OCI-LY3 (cell line): ENCODE measurements at regions not wholly inside any gene's neighbourhood (a gene's known extent, or its start where the extent isn't known, plus 50 kb on each side); places are given as distances from the start of the nearest gene placed in this dataset.

Experiments
- H2AFZ ChIP-seq: fragments of 200-600, 300-600 bp; shearing (Covaris generic); 2 replicates; pipeline ENCODE4 v1.6.0; 2014; ENCODE audit warnings: antibody characterized with exemption, low read depth, low read length
- H3K27ac ChIP-seq: fragments of 200-600, 300-600 bp; sonication (generic); 2 replicates; pipeline ENCODE4 v1.5.1; 2014; ENCODE audit warnings: mild to moderate bottlenecking, low read length, moderate library complexity, mixed read lengths
- H3K27me3 ChIP-seq: fragments of 200-600, 300-600 bp; sonication (generic); 2 replicates; pipeline ENCODE4 v1.6.1; 2014; ENCODE audit warnings: low read depth, low read length, mixed read lengths
- H3K36me3 ChIP-seq: fragments of 200-600, 300-600 bp; sonication (generic); replicated peaks from 2 replicates; pipeline ENCODE3; 2014; ENCODE audit warnings: low read depth, low read length, mixed read lengths
- H3K4me1 ChIP-seq: fragments of 300-600, 200-600 bp; sonication (generic); 2 replicates; pipeline ENCODE4 v1.6.1; 2014; ENCODE audit warnings: low read length, mixed read lengths
- H3K4me2 ChIP-seq: fragments of 200-600, 300-600 bp; sonication (generic); 2 replicates; pipeline ENCODE4 v1.6.1; 2014; ENCODE audit warnings: low read length, mixed read lengths
- H3K4me3 ChIP-seq: fragments of 300-600, 200-600 bp; sonication (generic); 2 replicates; pipeline ENCODE4 v1.5.1; 2014; ENCODE audit warnings: antibody characterized with exemption, mild to moderate bottlenecking, low read length, moderate library complexity
- H3K79me2 ChIP-seq: fragments of 300-600, 200-600 bp; shearing (Covaris generic); 2 replicates; pipeline ENCODE4 v1.6.1; 2014; ENCODE audit warnings: mild to moderate bottlenecking, low read length, mixed read lengths
- H3K9ac ChIP-seq: fragments of 300-600, 200-600 bp; shearing (Covaris generic); 2 replicates; pipeline ENCODE4 v1.6.0; 2014; ENCODE audit warnings: mild to moderate bottlenecking, low read length, moderate library complexity
- H3K9me3 ChIP-seq: fragments of 200-600, 300-600 bp; shearing (Covaris generic); 2 replicates; pipeline ENCODE4 v1.6.1; 2014; ENCODE audit warnings: low read length, mixed read lengths; ENCODE audit not compliant: insufficient read depth
- H4K20me1 ChIP-seq: fragments of 200-600, 300-600 bp; sonication (generic); 2 replicates; pipeline ENCODE4 v1.6.1; 2016; ENCODE audit warnings: low read length, mixed read lengths; ENCODE audit not compliant: insufficient read depth
- CTCF ChIP-seq: fragments of 200-600, 300-600 bp; sonication (generic); IDR thresholded peaks from 2 replicates; pipeline ENCODE4 v1.5.1; 2014; ENCODE audit warnings: antibody characterized with exemption, low read length, low read depth
- EZH2phosphoT487 ChIP-seq: fragments of 200-600 bp; shearing (Covaris generic); IDR thresholded peaks from 2 replicates; pipeline ENCODE4 v1.6.1; 2018; ENCODE audit warnings: antibody characterized with exemption, mixed run types, low read depth

- no peak overlapping the region for H3K4me2 ChIP-seq
- H4K20me1 ChIP-seq = no peaks in the 10 kb centered on the region
- H3K9me3 ChIP-seq = no peaks in the 10 kb centered on the region
- no peak for TF ChIP-seq CTCF
- no peak for TF ChIP-seq EZH2phosphoT487
- H3K4me1 ChIP-seq = peaks cover 14% of the 10 kb centered on the region
- no peaks in the 10 kb centered on the region for H3K79me2 ChIP-seq
- H3K27me3 ChIP-seq = no peaks in the 10 kb centered on the region
- H3K9ac ChIP-seq = no peak overlapping the region
- H3K36me3 ChIP-seq = no peaks in the 10 kb centered on the region
- H3K4me3 ChIP-seq = no peak overlapping the region
- no peak overlapping the region for H3K27ac ChIP-seq
- no peak overlapping the region for H2AFZ ChIP-seq
Measured at GRCh38 chr4:63795301-63795700, 613.9 kb downstream of the TECRL start.

DNA sequence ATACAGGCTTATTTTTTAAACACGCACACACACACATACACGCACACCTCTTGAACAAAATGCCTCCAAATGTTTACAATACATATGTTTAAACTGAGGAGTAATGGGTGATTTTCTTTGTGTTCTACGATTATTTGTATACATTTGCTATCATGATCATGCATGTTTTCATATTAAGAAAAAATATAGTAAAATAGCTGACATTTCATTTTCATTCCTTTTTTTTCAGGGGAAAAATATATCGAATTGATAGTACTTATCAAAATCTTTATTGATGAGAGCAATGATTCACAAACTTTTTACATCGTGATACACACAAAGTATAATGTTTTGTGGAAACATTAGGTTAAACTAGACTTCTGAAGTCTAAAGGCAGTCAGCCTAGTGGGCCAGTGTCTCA lies 618.9 kb downstream of the TECRL start:
- H3K27ac ChIP-seq = no peak overlapping the region
- H3K27me3 ChIP-seq = no peaks in the 10 kb centered on the region
- H2AFZ ChIP-seq = no peak overlapping the region
- no peaks in the 10 kb centered on the region for H3K79me2 ChIP-seq
- no peak for TF ChIP-seq CTCF
- TF ChIP-seq EZH2phosphoT487 = no peak
- H3K36me3 ChIP-seq = no peaks in the 10 kb centered on the region
- H4K20me1 ChIP-seq = no peaks in the 10 kb centered on the region
- H3K9me3 ChIP-seq = no peaks in the 10 kb centered on the region
- H3K9ac ChIP-seq = no peak overlapping the region
- H3K4me3 ChIP-seq = no peak overlapping the region
- H3K4me1 ChIP-seq = peaks cover 19% of the 10 kb centered on the region
- H3K4me2 ChIP-seq = no peak overlapping the region

DNA sequence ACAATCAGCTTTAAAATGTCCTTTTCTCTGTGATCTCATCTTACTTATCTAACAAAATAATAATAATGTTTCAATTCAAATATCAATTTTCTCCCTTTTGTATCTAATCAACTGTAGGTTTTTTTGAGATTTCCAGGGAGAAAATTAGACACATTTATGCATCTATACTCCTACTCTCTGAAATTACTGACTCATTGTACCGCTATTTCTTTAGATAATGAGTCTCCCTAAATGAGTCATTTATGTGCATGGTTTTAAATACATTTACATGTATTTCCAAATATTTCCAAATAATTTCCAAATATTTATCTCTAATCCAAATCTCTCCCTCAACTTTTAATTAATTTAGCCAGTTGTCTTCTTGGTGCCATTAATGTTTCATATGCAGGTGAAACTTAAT lies 621.0 kb downstream of the TECRL start:
- Histone ChIP-seq H3K9me3 (no peaks in the 10 kb centered on the region), H3K4me2 (0 out of 2 replicates have a peak overlapping the region, but pooled peaks have one; percentile 15), H4K20me1 (no peaks in the 10 kb centered on the region), H3K4me3 (no peak overlapping the region), H3K79me2 (no peaks in the 10 kb centered on the region), H3K36me3 (no peaks in the 10 kb centered on the region), H3K27me3 (no peaks in the 10 kb centered on the region), H3K27ac (no peak overlapping the region), H3K4me1 (peaks cover 19% of the 10 kb centered on the region), H3K9ac (no peak overlapping the region), H2AFZ (no peak overlapping the region)
- TF ChIP-seq EZH2phosphoT487 = no peak

DNA sequence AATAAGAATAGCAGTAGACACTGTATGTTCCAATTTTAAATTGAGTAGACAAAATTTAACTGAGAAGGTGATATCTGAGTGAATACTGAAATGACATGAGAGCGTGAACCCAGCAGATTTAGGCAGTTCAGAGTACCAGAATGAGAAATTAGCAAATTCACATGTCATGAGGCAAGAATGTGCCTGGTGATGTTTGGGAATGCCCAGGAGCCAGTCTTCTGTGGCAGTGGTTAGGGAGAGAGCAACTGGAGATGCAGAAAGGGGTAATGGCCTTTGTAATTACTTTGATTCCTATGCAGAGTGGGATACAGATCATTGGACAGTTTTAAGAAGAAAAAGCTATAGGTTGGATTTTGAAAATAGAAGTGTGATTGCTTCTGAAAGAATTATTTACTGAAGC lies 621.9 kb downstream of the TECRL start:
- H3K79me2 ChIP-seq = no peaks in the 10 kb centered on the region
- no peaks in the 10 kb centered on the region for H3K9me3 ChIP-seq
- no peak overlapping the region for H3K27ac ChIP-seq
- TF ChIP-seq CTCF (no peak), EZH2phosphoT487 (no peak)
- H3K4me3 ChIP-seq = no peak overlapping the region
- H3K9ac ChIP-seq = no peak overlapping the region
- H3K27me3 ChIP-seq = no peaks in the 10 kb centered on the region
- no peaks in the 10 kb centered on the region for H3K36me3 ChIP-seq
- H2AFZ ChIP-seq = no peak overlapping the region
- H4K20me1 ChIP-seq = no peaks in the 10 kb centered on the region
- peaks cover 11% of the 10 kb centered on the region for H3K4me1 ChIP-seq
- H3K4me2 ChIP-seq = no peak overlapping the region

DNA sequence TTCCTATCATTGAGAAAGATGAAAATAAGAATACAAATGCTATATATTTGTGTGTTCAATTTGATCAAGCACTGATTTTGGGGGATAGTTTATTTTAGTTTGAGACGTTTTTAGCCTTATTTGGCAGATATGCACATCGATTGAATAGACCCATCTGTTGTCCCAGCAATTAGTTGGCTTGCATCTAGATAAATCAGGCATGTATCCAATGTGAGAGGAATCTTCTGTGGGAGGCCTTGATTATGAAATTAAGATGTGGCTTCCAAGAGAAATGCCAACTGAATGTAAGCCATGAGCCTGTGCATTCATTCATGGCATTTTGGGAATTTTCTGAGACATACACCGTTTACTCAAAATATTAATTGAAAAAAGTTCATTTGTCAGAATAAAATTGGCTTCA lies 623.1 kb downstream of the TECRL start:
- Histone ChIP-seq H3K4me2 (no peak overlapping the region), H3K79me2 (no peaks in the 10 kb centered on the region), H2AFZ (no peak overlapping the region), H3K9ac (no peak overlapping the region), H3K4me3 (no peak overlapping the region), H3K4me1 (peaks cover 6% of the 10 kb centered on the region), H3K27ac (no peak overlapping the region), H3K9me3 (no peaks in the 10 kb centered on the region), H3K27me3 (no peaks in the 10 kb centered on the region), H3K36me3 (no peaks in the 10 kb centered on the region), H4K20me1 (no peaks in the 10 kb centered on the region)
- TF ChIP-seq EZH2phosphoT487 (no peak), CTCF (no peak)
